Cardiac fibroblast (primary cell): ENCODE measurements at regions not wholly inside any gene's neighbourhood (a gene's known extent, or its start where the extent isn't known, plus 50 kb on each side); places are given as distances from the start of the nearest gene placed in this dataset.
"Not testable (repeated sequence)": the region's sequence is repeated elsewhere in the genome, so short reads cannot be mapped to it uniquely, and the experiment has no call there.

Source experiments
- DNase-seq, 2 donors: peaks; one replicate each; pipeline versions ENCODE4 v3.0.0 to v3.0.0-alpha.2; 2010; ENCODE audit warnings: low read depth in 2 of 2
- H3K4me3 ChIP-seq, 2 donors: replicated peaks in 1 of 2; 1 replicate in 1 of 2; 2 replicates in 1 of 2; pipeline ENCODE4 v1.5.1; 2011; ENCODE audit warnings: low read depth in 2 of 2, low read length in 2 of 2, mild to moderate bottlenecking in 2 of 2, moderate library complexity in 1 of 2
- CTCF ChIP-seq: IDR thresholded peaks from one replicate; pipeline ENCODE4 v1.5.1; 2011; ENCODE audit warnings: low read depth, mild to moderate bottlenecking, low read length, inconsistent platforms

DNA sequence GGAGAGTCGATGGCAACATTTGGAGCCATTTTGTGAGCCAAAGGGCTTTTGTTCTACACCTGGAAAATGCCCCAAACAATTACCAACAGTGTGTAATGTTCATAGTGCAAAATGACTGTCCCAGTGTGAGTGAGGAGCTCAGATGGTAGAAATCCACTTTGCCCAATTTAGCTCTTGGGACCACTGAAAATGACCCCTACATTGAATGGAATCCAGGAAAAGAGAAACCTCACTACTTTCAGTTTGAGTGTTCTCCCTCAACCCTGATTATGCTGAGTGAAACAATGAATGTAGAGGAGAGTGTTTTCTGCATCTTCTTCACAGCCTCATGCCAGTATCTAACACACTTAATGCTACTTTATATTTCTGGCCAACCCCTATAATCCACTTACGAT, 84.9 kb upstream of the NRN1 start:
- no peak overlapping the region for H3K4me3 ChIP-seq
- DNase-seq: no peak
- no peak for TF ChIP-seq CTCF

GRCh38 chr6:6090861-6091607, 84.3 kb upstream of the NRN1 start:
- no peak overlapping the region for H3K4me3 ChIP-seq
- DNase-seq: no peak
- TF ChIP-seq CTCF: no peak

DNA sequence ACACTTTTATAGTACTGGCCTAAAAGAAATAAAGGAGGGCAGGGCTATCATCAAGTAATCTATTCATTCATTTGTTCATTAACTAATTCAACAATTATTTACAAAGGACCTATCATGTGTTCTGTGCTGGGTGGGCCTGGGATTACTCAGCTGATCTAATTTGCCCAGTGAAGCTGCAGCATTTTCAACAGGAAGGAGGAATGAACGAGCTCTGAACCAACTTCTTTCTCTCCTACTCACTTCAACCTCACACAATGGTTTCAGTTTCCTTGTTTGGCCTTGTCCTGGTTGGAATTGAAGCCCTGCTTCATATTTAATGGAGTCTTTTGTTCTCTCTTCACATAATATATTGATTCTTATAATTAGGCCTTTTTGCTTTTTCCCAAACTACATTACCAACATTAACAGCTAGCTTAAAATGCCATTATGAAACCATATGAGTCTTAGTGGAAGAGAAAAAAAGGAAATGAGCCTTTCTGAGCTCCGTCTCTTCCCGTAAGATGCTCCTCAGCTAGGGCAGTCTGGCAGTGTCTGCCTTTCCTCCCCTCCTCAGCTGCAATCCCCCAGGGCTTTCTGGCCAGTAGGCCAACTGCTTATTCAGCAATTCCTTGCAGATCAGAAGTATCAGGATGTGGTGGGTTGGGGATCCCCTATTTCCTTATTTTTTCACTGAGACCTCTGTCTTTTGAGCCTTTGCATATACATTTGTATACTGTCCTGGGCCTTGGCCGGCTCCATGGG, 79.4 kb upstream of the NRN1 start:
- DNase-seq: no peak
- TF ChIP-seq CTCF: no peak
- no peak overlapping the region for H3K4me3 ChIP-seq

GRCh38 chr6:6080975-6081374, 74.2 kb upstream of the NRN1 start:
- TF ChIP-seq CTCF: no peak
- no peak overlapping the region for H3K4me3 ChIP-seq
- no peak for DNase-seq

- no peak for TF ChIP-seq CTCF
- H3K4me3 ChIP-seq: no peak overlapping the region
- no peak for DNase-seq
Measured at GRCh38 chr6:6074190-6074589, 67.5 kb upstream of the NRN1 start.

DNA sequence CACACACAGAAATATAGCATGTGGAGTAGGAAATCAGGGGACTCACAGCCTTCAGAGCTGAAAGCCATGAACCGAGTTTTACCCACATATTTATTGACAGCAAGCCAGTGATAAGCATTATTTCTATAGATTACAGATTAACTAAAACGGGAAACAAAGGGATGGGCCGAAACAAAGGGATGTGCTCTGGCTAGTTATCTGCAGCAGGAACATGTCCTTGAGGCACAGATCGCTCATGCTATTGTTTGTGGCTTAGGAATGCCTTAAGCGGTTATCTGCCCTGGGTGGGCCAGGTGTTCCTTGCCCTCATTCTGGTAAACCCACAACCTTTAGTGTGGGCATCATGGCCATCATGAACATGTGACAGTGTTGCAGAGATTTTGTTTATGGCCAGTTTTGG, 61.4 kb upstream of the NRN1 start:
- not testable (repeated sequence) for H3K4me3 ChIP-seq, DNase-seq

GRCh38 chr6:6058054-6058444, 51.3 kb upstream of the NRN1 start:
- TF ChIP-seq CTCF: no peak
- no peak overlapping the region for H3K4me3 ChIP-seq
- DNase-seq: no peak
